ENCODE measurements at regions not wholly inside any gene's neighbourhood (a gene's known extent, or its start where the extent isn't known, plus 50 kb on each side); places are given as distances from the start of the nearest gene placed in this dataset.

DNA sequence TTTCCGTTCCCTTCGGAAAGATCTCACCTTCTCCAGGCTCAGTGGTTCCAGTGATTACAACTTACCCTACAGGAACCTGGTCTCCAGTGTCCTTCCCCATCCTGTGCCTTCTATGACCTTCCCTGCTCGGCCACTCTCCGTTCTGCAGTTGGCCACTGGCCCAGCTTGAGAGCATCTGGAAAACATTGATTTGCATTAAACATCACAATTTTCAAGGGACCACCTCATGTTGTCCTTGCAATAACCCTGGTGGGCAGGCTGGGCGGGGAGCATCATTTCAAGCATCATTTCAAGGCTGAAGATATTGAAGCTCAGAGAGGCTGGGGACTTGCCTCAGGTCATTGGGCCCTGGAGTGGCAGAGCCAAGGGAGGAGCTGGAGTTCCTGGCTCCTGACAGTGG is 177.4 kb downstream of the SEC61B start:
- TF ChIP-seq, protein P1, sequence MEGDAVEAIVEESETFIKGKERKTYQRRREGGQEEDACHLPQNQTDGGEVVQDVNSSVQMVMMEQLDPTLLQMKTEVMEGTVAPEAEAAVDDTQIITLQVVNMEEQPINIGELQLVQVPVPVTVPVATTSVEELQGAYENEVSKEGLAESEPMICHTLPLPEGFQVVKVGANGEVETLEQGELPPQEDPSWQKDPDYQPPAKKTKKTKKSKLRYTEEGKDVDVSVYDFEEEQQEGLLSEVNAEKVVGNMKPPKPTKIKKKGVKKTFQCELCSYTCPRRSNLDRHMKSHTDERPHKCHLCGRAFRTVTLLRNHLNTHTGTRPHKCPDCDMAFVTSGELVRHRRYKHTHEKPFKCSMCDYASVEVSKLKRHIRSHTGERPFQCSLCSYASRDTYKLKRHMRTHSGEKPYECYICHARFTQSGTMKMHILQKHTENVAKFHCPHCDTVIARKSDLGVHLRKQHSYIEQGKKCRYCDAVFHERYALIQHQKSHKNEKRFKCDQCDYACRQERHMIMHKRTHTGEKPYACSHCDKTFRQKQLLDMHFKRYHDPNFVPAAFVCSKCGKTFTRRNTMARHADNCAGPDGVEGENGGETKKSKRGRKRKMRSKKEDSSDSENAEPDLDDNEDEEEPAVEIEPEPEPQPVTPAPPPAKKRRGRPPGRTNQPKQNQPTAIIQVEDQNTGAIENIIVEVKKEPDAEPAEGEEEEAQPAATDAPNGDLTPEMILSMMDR (IDR thresholded peaks at IDR 0.05): no peak
- TF ChIP-seq EP300 (IDR thresholded peaks at IDR 0.05) (no peak), POLR2A (IDR thresholded peaks at IDR 0.05) (no peak)
